Gastrocnemius medialis (tissue), 4 donors: ENCODE measurements at regions not wholly inside any gene's neighbourhood (a gene's known extent, or its start where the extent isn't known, plus 50 kb on each side); places are given as distances from the start of the nearest gene placed in this dataset.
"Not testable (repeated sequence)": the region's sequence is repeated elsewhere in the genome, so short reads cannot be mapped to it uniquely, and the experiment has no call there.

ENCODE experiments used
- CTCF ChIP-seq, 5 experiments: fragments of 450-650 bp in 3 of 5; fragments of 200-600 bp in 2 of 5; sonication (generic) in 2 of 5; IDR thresholded peaks in 4 of 5; conservative IDR thresholded peaks in 1 of 5; 1 replicate in 4 of 5; 2 replicates in 1 of 5; pipeline ENCODE4 v1.5.1; 2016 to 2019; ENCODE audit warnings: antibody characterized with exemption in 5 of 5, mild to moderate bottlenecking in 3 of 5, moderate library complexity in 3 of 5
- POLR2A ChIP-seq, 2 donors: fragments of 450-650 bp; IDR thresholded peaks; one replicate each; pipeline ENCODE4 v1.6.1; 2017; ENCODE audit warnings: antibody characterized with exemption in 2 of 2, mild to moderate bottlenecking in 2 of 2, moderate library complexity in 2 of 2

GRCh38 chr17:64794113-64794512 lies 125.2 kb downstream of the LRRC37A3 start:
- not testable (repeated sequence) for TF ChIP-seq CTCF (IDR thresholded peaks at IDR 0.05 in 4 of 5, conservative IDR thresholded peaks at IDR 0.05 in 1 of 5); POLR2A (IDR thresholded peaks at IDR 0.05)
